HFF-Myc (cell line): ENCODE measurements at regions not wholly inside any gene's neighbourhood (a gene's known extent, or its start where the extent isn't known, plus 50 kb on each side); places are given as distances from the start of the nearest gene placed in this dataset.

ENCODE experiments used
- DNase-seq: peaks from one replicate; pipeline ENCODE4 v3.0.0-alpha.2; 2011; ENCODE audit warnings: low read depth; ENCODE audit errors: extremely low read depth
- H3K4me3 ChIP-seq: replicated peaks from 2 replicates; pipeline ENCODE4 v1.5.1; 2011; ENCODE audit warnings: low read depth, mild to moderate bottlenecking, control low read depth, low read length
- TF ChIP-seq, protein P1 (sequence below): IDR thresholded peaks from 2 replicates; pipeline ENCODE4 v1.5.1; 2012; ENCODE audit warnings: mild to moderate bottlenecking, low read depth, low read length, control low read depth; ENCODE audit errors: missing control alignments

DNA sequence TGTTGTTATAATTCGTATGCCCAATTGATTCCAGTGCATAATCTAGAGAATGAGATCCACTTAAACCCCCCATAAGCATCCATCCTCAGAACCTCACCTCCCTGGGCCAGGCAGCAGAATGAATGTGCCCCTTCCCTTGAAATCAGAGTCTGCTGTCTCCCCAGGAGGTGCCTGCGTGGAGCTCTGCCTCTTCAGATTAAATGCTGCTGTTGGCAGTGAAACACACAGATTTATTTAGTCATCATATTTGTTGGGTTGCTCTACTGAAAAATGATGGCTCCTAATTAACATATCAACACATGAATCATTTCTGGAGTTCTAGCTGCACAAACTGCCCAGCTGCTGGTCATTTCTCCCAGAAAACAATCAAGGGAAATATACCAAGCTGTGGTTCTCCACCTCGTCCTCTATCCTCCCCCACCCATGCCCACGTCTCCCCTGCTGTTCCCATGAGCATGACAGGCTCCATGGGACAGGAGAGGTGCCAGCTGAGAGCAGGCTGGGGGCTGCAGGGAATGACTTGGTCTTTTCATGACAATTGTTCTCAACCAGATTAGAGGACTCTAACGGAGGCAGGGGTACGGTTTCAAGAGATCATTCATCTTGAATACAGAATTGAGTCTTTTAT, 633.1 kb downstream of the CDH26 start:
- DNase-seq: no peak
- TF ChIP-seq, protein P1, sequence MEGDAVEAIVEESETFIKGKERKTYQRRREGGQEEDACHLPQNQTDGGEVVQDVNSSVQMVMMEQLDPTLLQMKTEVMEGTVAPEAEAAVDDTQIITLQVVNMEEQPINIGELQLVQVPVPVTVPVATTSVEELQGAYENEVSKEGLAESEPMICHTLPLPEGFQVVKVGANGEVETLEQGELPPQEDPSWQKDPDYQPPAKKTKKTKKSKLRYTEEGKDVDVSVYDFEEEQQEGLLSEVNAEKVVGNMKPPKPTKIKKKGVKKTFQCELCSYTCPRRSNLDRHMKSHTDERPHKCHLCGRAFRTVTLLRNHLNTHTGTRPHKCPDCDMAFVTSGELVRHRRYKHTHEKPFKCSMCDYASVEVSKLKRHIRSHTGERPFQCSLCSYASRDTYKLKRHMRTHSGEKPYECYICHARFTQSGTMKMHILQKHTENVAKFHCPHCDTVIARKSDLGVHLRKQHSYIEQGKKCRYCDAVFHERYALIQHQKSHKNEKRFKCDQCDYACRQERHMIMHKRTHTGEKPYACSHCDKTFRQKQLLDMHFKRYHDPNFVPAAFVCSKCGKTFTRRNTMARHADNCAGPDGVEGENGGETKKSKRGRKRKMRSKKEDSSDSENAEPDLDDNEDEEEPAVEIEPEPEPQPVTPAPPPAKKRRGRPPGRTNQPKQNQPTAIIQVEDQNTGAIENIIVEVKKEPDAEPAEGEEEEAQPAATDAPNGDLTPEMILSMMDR: no peak
- no peak overlapping the region for H3K4me3 ChIP-seq

DNA sequence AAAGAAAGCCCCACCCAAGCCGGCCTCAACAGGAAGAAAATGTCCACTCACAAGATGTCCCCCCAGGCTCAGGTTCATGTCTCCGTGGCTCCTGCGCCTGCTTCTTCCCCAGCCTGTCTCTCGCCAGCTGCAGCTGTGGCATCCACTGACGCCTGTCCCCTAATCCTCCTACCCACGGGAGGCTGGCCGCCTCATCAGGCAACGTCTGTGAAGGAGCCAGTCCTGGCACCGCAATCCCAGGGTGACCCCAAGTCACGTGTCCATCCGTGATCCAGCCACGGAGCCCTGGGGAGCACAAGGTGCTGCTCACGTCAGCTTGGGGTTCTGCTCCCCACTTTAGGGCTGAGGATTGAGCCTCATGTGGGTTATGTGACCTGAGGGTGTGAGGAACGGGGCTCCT, 640.3 kb downstream of the CDH26 start:
- H3K4me3 ChIP-seq: no peak overlapping the region
- TF ChIP-seq, protein P1: no peak
- no peak for DNase-seq

DNA sequence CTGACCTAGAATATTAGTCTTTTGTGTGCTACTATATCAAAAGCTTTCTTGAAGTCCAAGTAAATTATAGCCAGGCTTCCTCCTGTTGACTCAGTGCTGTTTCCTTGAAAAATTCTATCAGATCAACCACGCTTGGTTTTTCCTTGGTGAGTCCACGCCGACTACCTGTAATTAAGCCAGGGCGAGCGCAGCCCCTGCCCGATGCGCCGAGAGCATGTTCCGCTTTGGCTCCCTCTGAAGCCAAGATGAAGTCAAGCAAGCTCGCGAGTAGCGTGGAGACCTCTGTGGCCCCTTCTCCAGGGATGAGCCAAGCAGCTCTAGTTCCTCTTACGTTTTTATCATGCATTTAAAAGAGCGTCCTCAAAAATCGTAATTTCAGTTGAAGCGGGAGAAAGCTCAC, 641.2 kb downstream of the CDH26 start:
- DNase-seq: no peak
- H3K4me3 ChIP-seq: no peak overlapping the region
- TF ChIP-seq, protein P1: no peak

GRCh38 chr20:60600036-60600435, 641.8 kb downstream of the CDH26 start:
- TF ChIP-seq, protein P1: no peak
- H3K4me3 ChIP-seq: no peak overlapping the region
- no peak for DNase-seq

GRCh38 chr20:60624066-60624465, 628.0 kb upstream of the CDH4 start:
- DNase-seq: no peak
- H3K4me3 ChIP-seq: no peak overlapping the region
- TF ChIP-seq, protein P1: no peak

DNA sequence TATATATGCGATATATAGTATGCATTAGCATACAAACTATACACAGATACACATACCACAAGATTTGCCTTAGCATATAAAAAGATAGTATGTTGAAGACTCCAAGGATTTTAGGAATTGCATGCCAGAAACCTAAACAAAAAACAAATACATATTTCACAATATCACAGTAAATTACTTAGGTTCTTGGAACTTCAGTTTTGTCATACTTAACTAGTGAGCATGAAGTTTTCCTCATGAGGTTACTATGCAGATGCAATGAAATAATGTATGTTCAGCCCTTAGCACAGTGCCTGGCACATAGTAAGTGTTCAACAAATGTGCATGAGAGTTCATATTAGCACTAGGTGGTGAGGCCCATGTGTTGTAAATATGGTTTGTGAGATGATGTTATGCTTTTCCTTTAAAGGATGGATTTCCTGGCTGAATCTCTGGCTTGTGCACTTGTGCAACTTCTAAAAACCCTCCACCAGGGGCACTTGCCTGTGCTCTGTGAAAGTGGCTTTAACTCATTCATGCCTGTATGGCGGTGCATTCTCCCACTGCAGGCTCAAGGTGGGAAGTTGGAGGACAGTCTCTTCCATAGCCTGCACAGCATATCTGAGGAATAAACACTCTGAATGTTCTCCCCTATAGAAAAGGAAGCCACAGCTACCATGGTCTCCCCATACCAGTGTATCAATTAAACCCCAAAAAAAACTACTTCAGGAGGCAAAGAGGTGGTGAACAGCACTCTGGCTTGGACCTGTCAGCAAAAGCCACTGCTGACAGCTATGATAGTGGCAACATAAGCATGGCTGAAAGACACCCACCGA, 624.1 kb upstream of the CDH4 start:
- no peak for DNase-seq
- no peak overlapping the region for H3K4me3 ChIP-seq
- TF ChIP-seq, protein P1: no peak

GRCh38 chr20:60628749-60629148, 623.3 kb upstream of the CDH4 start:
- H3K4me3 ChIP-seq: no peak overlapping the region
- TF ChIP-seq, protein P1: no peak
- no peak for DNase-seq
